ENCODE measurements at regions not wholly inside any gene's neighbourhood (a gene's known extent, or its start where the extent isn't known, plus 50 kb on each side); places are given as distances from the start of the nearest gene placed in this dataset.

DNA sequence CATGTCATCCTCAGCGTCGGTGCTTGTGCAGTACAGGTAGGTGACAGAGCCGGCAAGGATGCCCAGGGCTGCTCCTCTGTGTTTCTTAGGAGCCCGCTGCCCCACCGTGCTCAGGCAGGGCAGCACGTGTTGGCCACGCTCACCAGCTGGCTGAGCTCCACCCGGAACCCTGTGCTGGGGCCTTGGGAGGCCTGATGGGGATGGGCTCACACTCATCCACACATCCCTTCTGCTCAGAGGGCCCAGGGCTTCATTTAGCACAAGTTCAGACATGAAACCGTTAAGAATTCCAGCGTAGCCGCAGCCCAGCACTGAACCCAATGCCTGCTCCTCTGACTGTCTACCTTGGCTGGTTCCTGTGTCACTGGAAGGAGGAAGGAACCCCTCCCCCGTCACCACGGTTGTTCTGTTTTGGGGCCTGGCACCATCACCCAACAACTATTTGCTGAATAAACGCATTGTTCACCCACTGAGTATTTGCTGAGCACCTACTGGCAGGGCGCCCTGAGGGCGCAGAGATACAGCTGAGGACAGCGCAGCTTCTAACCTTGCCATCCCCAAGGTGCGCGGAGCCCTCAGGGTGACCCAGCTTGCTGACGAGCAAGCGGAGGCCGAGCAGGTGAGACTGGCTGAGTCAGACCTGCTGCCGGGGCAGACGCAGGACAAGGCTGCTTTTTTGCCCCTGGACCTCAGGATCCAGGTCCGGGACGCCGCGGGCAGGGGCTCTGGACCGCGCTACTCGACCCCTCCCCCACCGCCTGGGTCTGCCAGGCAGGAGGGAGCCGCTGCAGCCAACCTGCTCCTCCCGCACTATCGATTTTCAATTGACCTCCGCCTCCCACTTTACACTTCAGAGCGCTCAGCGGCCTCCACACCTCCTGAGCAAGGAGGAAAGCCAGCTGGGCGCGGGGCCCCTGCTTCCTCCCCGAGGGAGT lies 50.6 kb upstream of the RET start:
- 74% methylated on average over 41 of the region's 41 CpGs for WGBS (ENCODE audit: insufficient coverage)
- Histone ChIP-seq H3K27me3 (ENCODE audit: control insufficient read depth, insufficient read depth, low read length) (no peaks in the 10 kb centered on the region), H3K4me3 (ENCODE audit: low read length) (no peak overlapping the region), H3K4me1 (ENCODE audit: control insufficient read depth, insufficient read depth, low read length) (no peaks in the 10 kb centered on the region), H3K36me3 (ENCODE audit: control insufficient read depth, insufficient read depth, low read length) (no peaks in the 10 kb centered on the region), H3K27ac (ENCODE audit: low read length) (no peak overlapping the region), H3K9me3 (ENCODE audit: control insufficient read depth, insufficient read depth, low read length) (no peaks in the 10 kb centered on the region)
- Mint-ChIP-seq H3K36me3 (no peaks in the 10 kb centered on the region), H3K4me3 (no peak overlapping the region), H3K4me1 (no peaks in the 10 kb centered on the region), H3K9me3 (no peaks in the 10 kb centered on the region), H3K27me3 (ENCODE audit: low read depth in 2 of 2) (peaks cover 0 to 11% of the 10 kb centered on the region in 2 donors), H3K27ac (no peak overlapping the region)
- intact Hi-C loops (cut with micrococcal nuclease), result no loop called here
- TF ChIP-seq, protein P1, sequence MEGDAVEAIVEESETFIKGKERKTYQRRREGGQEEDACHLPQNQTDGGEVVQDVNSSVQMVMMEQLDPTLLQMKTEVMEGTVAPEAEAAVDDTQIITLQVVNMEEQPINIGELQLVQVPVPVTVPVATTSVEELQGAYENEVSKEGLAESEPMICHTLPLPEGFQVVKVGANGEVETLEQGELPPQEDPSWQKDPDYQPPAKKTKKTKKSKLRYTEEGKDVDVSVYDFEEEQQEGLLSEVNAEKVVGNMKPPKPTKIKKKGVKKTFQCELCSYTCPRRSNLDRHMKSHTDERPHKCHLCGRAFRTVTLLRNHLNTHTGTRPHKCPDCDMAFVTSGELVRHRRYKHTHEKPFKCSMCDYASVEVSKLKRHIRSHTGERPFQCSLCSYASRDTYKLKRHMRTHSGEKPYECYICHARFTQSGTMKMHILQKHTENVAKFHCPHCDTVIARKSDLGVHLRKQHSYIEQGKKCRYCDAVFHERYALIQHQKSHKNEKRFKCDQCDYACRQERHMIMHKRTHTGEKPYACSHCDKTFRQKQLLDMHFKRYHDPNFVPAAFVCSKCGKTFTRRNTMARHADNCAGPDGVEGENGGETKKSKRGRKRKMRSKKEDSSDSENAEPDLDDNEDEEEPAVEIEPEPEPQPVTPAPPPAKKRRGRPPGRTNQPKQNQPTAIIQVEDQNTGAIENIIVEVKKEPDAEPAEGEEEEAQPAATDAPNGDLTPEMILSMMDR (IDR thresholded peaks at IDR 0.05), result no peak
- DNase-seq (no peak), ATAC-seq (no peak)
